Chondrocyte (in vitro differentiated cells): ENCODE measurements at regions not wholly inside any gene's neighbourhood (a gene's known extent, or its start where the extent isn't known, plus 50 kb on each side); places are given as distances from the start of the nearest gene placed in this dataset.

ENCODE experiments used
- DNase-seq: peaks from one replicate; pipeline ENCODE4 v3.0.0; 2021; ENCODE audit warnings: mixed read lengths, low spot score
- H3K27ac Mint-ChIP-seq: one replicate; pipeline ENCODE4 v1.8.0; 2021; ENCODE audit warnings: mild to moderate bottlenecking, moderate library complexity, mixed read lengths; ENCODE audit not compliant: unreplicated experiment
- H3K27me3 Mint-ChIP-seq: 2 replicates; pipeline ENCODE4 v1.8.0; 2021; ENCODE audit warnings: low read depth, mixed read lengths
- H3K36me3 Mint-ChIP-seq: 2 replicates; pipeline ENCODE4 v1.8.0; 2021; ENCODE audit warnings: low read depth, mixed read lengths
- H3K4me1 Mint-ChIP-seq: 2 replicates; pipeline ENCODE4 v1.8.0; 2021; ENCODE audit warnings: low read depth, mild to moderate bottlenecking, mixed read lengths
- H3K4me3 Mint-ChIP-seq: one replicate; pipeline ENCODE4 v1.8.0; 2021; ENCODE audit warnings: mild to moderate bottlenecking, moderate library complexity, mixed read lengths; ENCODE audit not compliant: unreplicated experiment
- H3K9me3 Mint-ChIP-seq: 2 replicates; pipeline ENCODE4 v1.8.0; 2021; ENCODE audit warnings: low read depth, mixed read lengths
- TF ChIP-seq, protein P1 (sequence below): fragments of 200-600 bp; sonication (generic); IDR thresholded peaks from 2 replicates; pipeline ENCODE4 v1.5.0; 2021; ENCODE audit warnings: antibody characterized with exemption, mild to moderate bottlenecking, moderate library complexity

DNA sequence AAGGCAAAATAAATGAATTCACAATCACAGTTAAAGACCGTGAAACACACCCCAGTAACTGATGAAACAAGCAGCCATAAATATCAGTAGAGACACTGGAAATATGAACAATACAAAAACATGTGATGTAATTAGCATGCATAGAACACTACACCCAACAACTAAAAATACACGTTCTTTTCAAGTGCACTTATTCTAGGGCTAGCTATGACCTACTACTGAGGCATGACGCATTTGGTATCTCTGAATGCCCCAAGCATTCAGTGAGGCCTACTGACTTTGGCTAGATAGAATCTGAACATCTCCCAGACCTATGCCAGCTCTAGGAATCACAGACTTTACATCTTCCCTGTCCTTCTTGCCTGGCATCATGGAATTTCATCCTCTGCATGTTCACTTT, 450.0 kb upstream of the ID2 start:
- Mint-ChIP-seq H3K9me3 (no peaks in the 10 kb centered on the region), H3K27ac (no peak overlapping the region), H3K4me1 (peaks cover 10% of the 10 kb centered on the region), H3K36me3 (no peaks in the 10 kb centered on the region), H3K4me3 (no peak overlapping the region), H3K27me3 (peaks cover 2% of the 10 kb centered on the region)
- no peak for DNase-seq
- TF ChIP-seq, protein P1, sequence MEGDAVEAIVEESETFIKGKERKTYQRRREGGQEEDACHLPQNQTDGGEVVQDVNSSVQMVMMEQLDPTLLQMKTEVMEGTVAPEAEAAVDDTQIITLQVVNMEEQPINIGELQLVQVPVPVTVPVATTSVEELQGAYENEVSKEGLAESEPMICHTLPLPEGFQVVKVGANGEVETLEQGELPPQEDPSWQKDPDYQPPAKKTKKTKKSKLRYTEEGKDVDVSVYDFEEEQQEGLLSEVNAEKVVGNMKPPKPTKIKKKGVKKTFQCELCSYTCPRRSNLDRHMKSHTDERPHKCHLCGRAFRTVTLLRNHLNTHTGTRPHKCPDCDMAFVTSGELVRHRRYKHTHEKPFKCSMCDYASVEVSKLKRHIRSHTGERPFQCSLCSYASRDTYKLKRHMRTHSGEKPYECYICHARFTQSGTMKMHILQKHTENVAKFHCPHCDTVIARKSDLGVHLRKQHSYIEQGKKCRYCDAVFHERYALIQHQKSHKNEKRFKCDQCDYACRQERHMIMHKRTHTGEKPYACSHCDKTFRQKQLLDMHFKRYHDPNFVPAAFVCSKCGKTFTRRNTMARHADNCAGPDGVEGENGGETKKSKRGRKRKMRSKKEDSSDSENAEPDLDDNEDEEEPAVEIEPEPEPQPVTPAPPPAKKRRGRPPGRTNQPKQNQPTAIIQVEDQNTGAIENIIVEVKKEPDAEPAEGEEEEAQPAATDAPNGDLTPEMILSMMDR: no peak

GRCh38 chr2:8232871-8233270, 449.0 kb upstream of the ID2 start:
- Mint-ChIP-seq H3K36me3 (no peaks in the 10 kb centered on the region), H3K27ac (no peak overlapping the region), H3K27me3 (peaks cover 5% of the 10 kb centered on the region), H3K9me3 (no peaks in the 10 kb centered on the region), H3K4me1 (peaks cover 10% of the 10 kb centered on the region), H3K4me3 (no peak overlapping the region)
- TF ChIP-seq, protein P1: no peak
- DNase-seq: no peak

GRCh38 chr2:8234253-8234652, 447.6 kb upstream of the ID2 start:
- H3K4me1 Mint-ChIP-seq: peaks cover 9% of the 10 kb centered on the region
- H3K9me3 Mint-ChIP-seq: no peaks in the 10 kb centered on the region
- no peak for DNase-seq
- no peak overlapping the region for H3K4me3 Mint-ChIP-seq
- peaks cover 5% of the 10 kb centered on the region for H3K27me3 Mint-ChIP-seq
- H3K27ac Mint-ChIP-seq: no peak overlapping the region
- no peaks in the 10 kb centered on the region for H3K36me3 Mint-ChIP-seq
- TF ChIP-seq, protein P1: no peak

GRCh38 chr2:8234757-8235374, 447.0 kb upstream of the ID2 start:
- H3K4me3 Mint-ChIP-seq: no peak overlapping the region
- no peak overlapping the region for H3K27ac Mint-ChIP-seq
- H3K9me3 Mint-ChIP-seq: no peaks in the 10 kb centered on the region
- peaks cover 5% of the 10 kb centered on the region for H3K27me3 Mint-ChIP-seq
- TF ChIP-seq, protein P1: no peak
- H3K36me3 Mint-ChIP-seq: no peaks in the 10 kb centered on the region
- H3K4me1 Mint-ChIP-seq: peaks cover 3% of the 10 kb centered on the region
- DNase-seq: no peak

DNA sequence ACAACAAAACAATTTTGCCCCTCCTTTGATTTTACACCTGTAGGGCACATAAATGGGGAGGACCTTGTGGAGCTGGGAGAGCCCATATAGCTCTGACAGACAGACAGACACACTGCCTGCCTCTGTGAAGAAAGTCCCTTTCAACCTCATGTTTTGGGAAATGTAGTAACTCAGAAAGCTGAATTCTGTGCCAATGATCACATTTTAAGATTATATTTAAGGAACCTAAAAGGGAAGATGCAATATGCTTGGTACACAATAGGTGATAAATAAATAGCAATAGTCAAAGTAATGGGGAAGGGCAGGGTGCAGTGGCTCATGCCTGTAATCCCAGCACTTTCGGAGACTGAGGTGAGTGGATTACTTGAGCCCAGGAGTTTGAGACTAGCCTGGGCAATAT, 446.4 kb upstream of the ID2 start:
- Mint-ChIP-seq H3K27ac (no peak overlapping the region), H3K27me3 (peaks cover 5% of the 10 kb centered on the region), H3K36me3 (no peaks in the 10 kb centered on the region), H3K4me1 (no peaks in the 10 kb centered on the region), H3K4me3 (no peak overlapping the region), H3K9me3 (no peaks in the 10 kb centered on the region)
- TF ChIP-seq, protein P1: no peak
- no peak for DNase-seq
